ENCODE measurements at regions not wholly inside any gene's neighbourhood (a gene's known extent, or its start where the extent isn't known, plus 50 kb on each side); places are given as distances from the start of the nearest gene placed in this dataset.
"Not testable (repeated sequence)": the region's sequence is repeated elsewhere in the genome, so short reads cannot be mapped to it uniquely, and the experiment has no call there.

GRCh38 chr11:129503646-129504045, 128.0 kb downstream of the BARX2 start:
- DNase-seq = no peak

- no peak for DNase-seq
These were observed 129.6 kb downstream of the BARX2 start for GRCh38 chr11:129505266-129505665.

GRCh38 chr11:129508163-129508562, 132.5 kb downstream of the BARX2 start:
- no peak for DNase-seq

- no peak for DNase-seq
These were observed 152.6 kb downstream of the BARX2 start for GRCh38 chr11:129528296-129528695.

- no peak for DNase-seq
These were observed 154.7 kb downstream of the BARX2 start for GRCh38 chr11:129530154-129530895.

GRCh38 chr11:129533395-129533794, 157.7 kb downstream of the BARX2 start:
- DNase-seq = no peak

- DNase-seq = no peak
These were observed 160.7 kb downstream of the BARX2 start for GRCh38 chr11:129536338-129536737.

- no peak for DNase-seq
These were observed 162.7 kb downstream of the BARX2 start for GRCh38 chr11:129538323-129538722.

- no peak for DNase-seq
These were observed 168.1 kb downstream of the BARX2 start for GRCh38 chr11:129543515-129544290.

- DNase-seq = no peak
These were observed 169.0 kb downstream of the BARX2 start for GRCh38 chr11:129544691-129545090.

GRCh38 chr11:129546266-129546665, 170.6 kb downstream of the BARX2 start:
- no peak for DNase-seq

GRCh38 chr11:129557421-129557820, 181.8 kb downstream of the BARX2 start:
- no peak for DNase-seq

- no peak for DNase-seq
These were observed 193.4 kb downstream of the BARX2 start for GRCh38 chr11:129569007-129569406.

- not testable (repeated sequence) for DNase-seq
These were observed 197.0 kb downstream of the BARX2 start for GRCh38 chr11:129572667-129573066.

- DNase-seq = no peak
These were observed 197.5 kb downstream of the BARX2 start for GRCh38 chr11:129573161-129573560.

- no peak for DNase-seq
These were observed 198.8 kb downstream of the BARX2 start for GRCh38 chr11:129574431-129574830.

GRCh38 chr11:129576652-129577051, 201.0 kb downstream of the BARX2 start:
- DNase-seq = no peak

GRCh38 chr11:129578006-129578405, 202.4 kb downstream of the BARX2 start:
- DNase-seq = no peak

GRCh38 chr11:129580278-129580677, 204.6 kb downstream of the BARX2 start:
- DNase-seq = no peak

GRCh38 chr11:129584316-129584715, 208.7 kb downstream of the BARX2 start:
- no peak for DNase-seq

- DNase-seq = no peak
These were observed 213.7 kb downstream of the BARX2 start for GRCh38 chr11:129589190-129589860.

GRCh38 chr11:129590030-129590752, 214.5 kb downstream of the BARX2 start:
- DNase-seq = no peak

Data from inflammatory macrophage treated with lipopolysaccharide for 1 hour (primary cell).